Naive thymus-derived CD8-positive, alpha-beta T cell (primary cell): ENCODE measurements at regions not wholly inside any gene's neighbourhood (a gene's known extent, or its start where the extent isn't known, plus 50 kb on each side); places are given as distances from the start of the nearest gene placed in this dataset.

Experiments
- ATAC-seq, 2 donors: fragments of 150-1000 bp; cut with Tn5 transposase in 1 of 2; sonication (Bioruptor Pico), chemical (Tn5 transposase) in 1 of 2; 1 replicate in 1 of 2; 2 replicates in 1 of 2; pipeline ENCODE4 v1.10.0; 2021; ENCODE audit warnings: mild to moderate bottlenecking in 2 of 2, moderate library complexity in 2 of 2
- POLR2A ChIA-PET: fragments of 350-600 bp; sonication (Branson Sonifier 250); formaldehyde crosslinking; loops from one replicate; lab custom pipeline; 2021; ENCODE audit warnings: antibody characterized with exemption; lab: Charles Lee
- DNase-seq, 10 donors: peaks; one replicate each; pipeline versions ENCODE4 v3.0.0 to v3.0.0-alpha.2; 2020 to 2022
- H3K27ac Mint-ChIP-seq, 10 donors: one replicate each; pipeline ENCODE4 v1.8.0; 2020 to 2022; ENCODE audit warnings: mild to moderate bottlenecking in 10 of 10, mixed read lengths in 10 of 10, moderate library complexity in 4 of 10, inconsistent platforms in 1 of 10
- H3K27me3 Mint-ChIP-seq, 5 donors: one replicate each; pipeline ENCODE4 v1.8.0; 2021 to 2022; ENCODE audit warnings: mixed read lengths in 5 of 5
- H3K36me3 Mint-ChIP-seq, 3 donors: one replicate each; pipeline ENCODE4 v1.8.0; 2020 to 2022; ENCODE audit warnings: mixed read lengths in 3 of 3, mild to moderate bottlenecking in 2 of 3, inconsistent platforms in 1 of 3
- H3K4me1 Mint-ChIP-seq, 4 donors: one replicate each; pipeline ENCODE4 v1.8.0; 2021 to 2022; ENCODE audit warnings: mixed read lengths in 4 of 4
- H3K4me3 Mint-ChIP-seq, 10 donors: one replicate each; pipeline ENCODE4 v1.8.0; 2020 to 2022; ENCODE audit warnings: mild to moderate bottlenecking in 10 of 10, mixed read lengths in 10 of 10, moderate library complexity in 6 of 10, inconsistent platforms in 1 of 10
- H3K9me3 Mint-ChIP-seq, 9 donors: one replicate each; pipeline ENCODE4 v1.8.0; 2020 to 2022; ENCODE audit warnings: mixed read lengths in 9 of 9, mild to moderate bottlenecking in 3 of 9, inconsistent platforms in 1 of 9, moderate library complexity in 1 of 9

DNA sequence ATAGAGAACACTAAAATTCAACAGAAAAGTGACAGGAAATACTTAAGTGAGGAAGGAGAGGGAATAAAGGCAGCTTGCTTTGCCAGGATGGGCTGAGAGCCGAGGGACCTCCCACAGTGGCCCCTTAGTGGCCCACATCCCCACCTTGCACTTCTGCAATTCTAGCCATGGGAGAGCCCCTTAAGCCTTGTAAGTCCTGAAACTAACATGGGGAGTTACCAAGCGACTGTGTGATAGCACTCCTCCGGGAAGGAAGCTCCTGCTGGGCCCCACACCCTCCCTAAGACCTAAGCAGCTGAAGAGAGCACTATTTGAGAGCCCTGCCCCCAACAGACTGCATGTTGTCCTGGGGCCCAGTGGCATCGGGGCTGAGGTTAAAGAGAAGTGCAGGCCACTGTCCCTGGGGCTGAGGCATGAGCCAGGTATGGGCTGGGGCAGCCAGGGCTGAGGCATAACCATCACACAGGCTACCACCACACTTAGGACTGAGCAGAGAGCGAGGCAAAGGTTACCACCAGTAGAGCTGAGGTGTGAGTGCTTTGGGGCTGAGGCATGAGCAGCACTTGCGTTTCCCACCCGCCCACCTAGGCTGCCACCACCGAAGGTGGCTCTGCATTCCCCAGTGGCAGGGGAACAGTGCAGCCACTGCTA, 301.8 kb upstream of the TRPC7 start:
- DNase-seq = no peak
- H3K9me3 Mint-ChIP-seq = peaks cover 0 to 8% (median 0%) of the 10 kb centered on the region in 9 donors
- peaks cover 0 to 9% (median 0%) of the 10 kb centered on the region in 5 donors for H3K27me3 Mint-ChIP-seq
- H3K27ac Mint-ChIP-seq = no peak overlapping the region
- no peaks in the 10 kb centered on the region for H3K36me3 Mint-ChIP-seq
- POLR2A ChIA-PET = no interaction called here
- no peak overlapping the region for H3K4me3 Mint-ChIP-seq
- peaks cover 0 to 3% (median 0%) of the 10 kb centered on the region in 4 donors for H3K4me1 Mint-ChIP-seq
- ATAC-seq = no peak

DNA sequence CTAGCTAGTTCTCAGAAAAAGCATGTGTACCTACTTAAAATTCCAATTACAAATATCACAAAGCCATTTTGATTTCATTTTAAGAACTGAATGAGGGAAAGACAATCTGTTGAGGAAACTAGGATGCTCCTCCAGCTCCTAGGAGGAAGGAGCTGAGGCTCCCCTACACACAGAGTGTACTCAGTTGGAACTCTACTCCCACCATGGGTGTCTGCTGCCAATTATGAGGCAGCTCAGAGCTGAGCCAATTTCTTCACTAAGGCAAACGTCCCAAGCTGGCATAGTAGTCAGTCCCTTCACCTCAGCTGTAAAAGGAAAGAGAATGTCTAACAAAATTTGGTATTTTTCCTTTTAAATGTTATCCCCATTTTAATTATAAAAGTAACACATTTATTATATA, 300.0 kb upstream of the TRPC7 start:
- peaks cover 0 to 9% (median 0%) of the 10 kb centered on the region in 5 donors for H3K27me3 Mint-ChIP-seq
- H3K4me1 Mint-ChIP-seq = peaks cover 0 to 3% (median 0%) of the 10 kb centered on the region in 4 donors
- no peaks in the 10 kb centered on the region for H3K36me3 Mint-ChIP-seq
- no peak for DNase-seq
- POLR2A ChIA-PET = no interaction called here
- ATAC-seq = no peak
- peaks cover 0 to 8% (median 0%) of the 10 kb centered on the region in 9 donors for H3K9me3 Mint-ChIP-seq
- H3K4me3 Mint-ChIP-seq = no peak overlapping the region
- no peak overlapping the region for H3K27ac Mint-ChIP-seq

DNA sequence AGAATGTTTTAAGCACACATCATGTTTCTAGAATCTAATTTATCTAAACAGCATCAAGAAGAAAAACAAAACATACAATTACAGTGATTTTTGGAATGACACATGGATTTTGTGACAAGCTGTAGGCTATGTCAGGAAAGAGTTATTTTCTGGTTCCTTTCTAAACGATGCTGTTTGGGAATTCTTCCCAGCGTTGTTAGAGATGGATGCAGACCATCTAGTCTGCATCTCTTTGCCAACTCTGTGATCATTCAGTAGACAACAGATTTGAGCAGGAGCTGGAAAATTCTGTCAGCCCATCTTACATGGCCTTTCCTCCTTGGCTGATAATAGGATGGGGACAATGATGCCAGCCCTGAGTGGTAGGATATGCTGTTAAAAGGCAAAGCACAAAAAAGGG, 295.7 kb upstream of the TRPC7 start:
- no peak overlapping the region for H3K27ac Mint-ChIP-seq
- DNase-seq (no peak), ATAC-seq (no peak)
- H3K4me1 Mint-ChIP-seq = no peaks in the 10 kb centered on the region
- no peaks in the 10 kb centered on the region for H3K36me3 Mint-ChIP-seq
- peaks cover 0 to 5% (median 0%) of the 10 kb centered on the region in 9 donors for H3K9me3 Mint-ChIP-seq
- no peak overlapping the region for H3K4me3 Mint-ChIP-seq
- peaks cover 0 to 6% (median 0%) of the 10 kb centered on the region in 5 donors for H3K27me3 Mint-ChIP-seq
- POLR2A ChIA-PET = no interaction called here

DNA sequence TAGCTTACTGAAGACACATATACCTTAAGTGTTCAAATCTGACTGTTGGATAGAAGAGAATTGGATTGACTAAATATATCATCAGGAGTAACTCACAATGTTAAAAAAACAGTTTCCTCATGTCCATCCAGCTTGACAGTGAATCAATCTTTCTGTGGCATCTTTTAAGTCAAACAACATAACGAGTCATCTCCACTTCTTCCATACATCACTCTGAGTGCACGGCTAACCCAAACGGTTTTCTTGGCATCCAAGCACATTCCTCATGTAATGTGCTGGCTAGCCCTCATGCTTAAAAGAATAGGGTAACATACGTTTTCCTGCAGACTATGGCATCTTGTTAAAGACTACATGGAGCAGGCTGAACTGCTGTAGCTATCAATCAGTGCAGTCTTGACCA, 291.5 kb upstream of the TRPC7 start:
- no peak overlapping the region for H3K4me3 Mint-ChIP-seq
- POLR2A ChIA-PET = no interaction called here
- H3K36me3 Mint-ChIP-seq = no peaks in the 10 kb centered on the region
- H3K27me3 Mint-ChIP-seq = peaks cover 0 to 2% (median 0%) of the 10 kb centered on the region in 5 donors
- peaks cover 0 to 10% (median 4%) of the 10 kb centered on the region in 9 donors for H3K9me3 Mint-ChIP-seq
- no peak overlapping the region for H3K27ac Mint-ChIP-seq
- no peaks in the 10 kb centered on the region for H3K4me1 Mint-ChIP-seq
- ATAC-seq (no peak), DNase-seq (no peak)

DNA sequence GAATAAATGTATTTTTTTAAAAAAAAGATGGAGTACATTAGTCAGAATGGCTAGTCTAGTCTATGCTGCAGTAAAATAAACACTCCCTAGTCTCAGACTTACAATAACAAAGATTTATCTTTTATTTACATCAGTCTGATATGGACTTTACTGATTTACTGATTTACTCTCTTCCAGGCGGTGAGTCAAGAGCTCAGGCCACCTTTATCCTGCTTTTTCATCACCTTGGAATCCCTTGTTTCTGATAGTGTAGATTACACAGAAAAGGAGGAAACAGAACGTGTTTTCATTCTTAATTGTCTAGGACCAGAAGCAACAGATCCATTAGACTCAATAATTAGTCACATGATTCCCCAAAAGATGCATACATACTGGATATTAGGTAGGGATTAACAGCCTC, 290.1 kb upstream of the TRPC7 start:
- H3K9me3 Mint-ChIP-seq = peaks cover 0 to 18% (median 4%) of the 10 kb centered on the region in 9 donors
- H3K36me3 Mint-ChIP-seq = no peaks in the 10 kb centered on the region

DNA sequence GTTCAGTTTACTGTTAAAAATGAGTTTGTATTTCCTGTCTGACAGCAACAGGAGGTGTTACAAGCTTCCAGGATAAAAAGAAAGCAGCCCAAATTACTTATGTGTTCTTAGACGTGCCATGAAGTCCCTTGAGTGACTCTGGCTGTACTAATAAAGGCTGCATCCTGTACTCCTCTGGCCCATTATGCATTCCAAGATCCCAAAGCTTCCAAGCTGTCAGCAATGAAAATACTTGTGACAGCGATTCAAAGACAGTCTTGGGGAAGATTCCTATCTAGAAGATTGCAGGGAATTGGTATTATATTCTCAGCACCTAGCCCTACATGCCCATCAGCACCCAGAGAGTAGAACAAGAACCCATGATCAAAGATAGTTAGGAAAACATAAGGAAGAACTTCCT, 281.6 kb upstream of the TRPC7 start:
- Mint-ChIP-seq H3K27ac (no peak overlapping the region), H3K9me3 (peaks cover 0 to 14% (median 0%) of the 10 kb centered on the region in 9 donors), H3K4me1 (no peaks in the 10 kb centered on the region), H3K36me3 (no peaks in the 10 kb centered on the region), H3K4me3 (no peak overlapping the region), H3K27me3 (no peaks in the 10 kb centered on the region)
- ATAC-seq = no peak
- no peak for DNase-seq
- POLR2A ChIA-PET = no interaction called here

More for the DNA sequence above, 290.1 kb upstream of the TRPC7 start:
- Mint-ChIP-seq H3K4me1 (no peaks in the 10 kb centered on the region), H3K27ac (no peak overlapping the region), H3K27me3 (peaks cover 0 to 2% (median 0%) of the 10 kb centered on the region in 5 donors), H3K4me3 (no peak overlapping the region)
- no peak for DNase-seq
- POLR2A ChIA-PET = no interaction called here
- ATAC-seq = no peak

DNA sequence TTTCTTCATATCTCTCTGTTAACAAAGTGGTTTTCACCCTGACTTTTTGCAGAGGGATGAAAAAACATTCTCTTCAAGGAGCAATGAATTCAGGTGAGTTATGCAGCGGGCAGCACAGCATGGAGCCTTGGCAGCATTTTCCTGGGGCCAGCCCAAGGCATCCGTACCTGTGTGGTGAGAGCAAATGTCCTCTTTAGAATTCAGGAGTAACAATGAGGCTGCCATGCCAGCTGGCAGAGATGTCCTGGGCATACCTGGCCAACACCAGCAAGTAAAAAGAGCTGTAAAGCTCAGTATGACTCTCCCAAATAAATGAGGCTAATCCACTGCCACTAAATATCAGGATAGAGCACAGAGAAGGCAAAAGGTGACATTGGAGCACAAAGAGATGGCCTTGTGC, 277.6 kb upstream of the TRPC7 start:
- POLR2A ChIA-PET = no interaction called here

DNA sequence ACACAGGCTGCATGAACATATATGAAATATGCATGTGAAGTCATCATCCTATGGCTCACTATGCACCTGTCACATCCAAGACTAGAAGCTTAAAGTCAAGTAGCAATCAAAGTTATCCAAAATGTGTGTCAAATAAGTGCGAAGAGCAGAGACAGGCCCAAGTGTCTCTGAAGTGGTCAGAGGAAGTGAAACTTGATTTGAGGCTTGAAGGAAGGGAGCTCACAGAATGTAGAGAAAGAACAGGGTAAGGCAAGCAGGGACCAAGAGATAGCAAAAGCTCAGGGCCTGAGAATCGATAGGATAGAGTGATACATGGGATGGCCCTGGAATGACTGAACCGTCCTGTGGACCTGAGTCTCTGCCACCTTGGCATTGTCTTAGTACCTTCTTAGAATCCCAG, 274.3 kb upstream of the TRPC7 start:
- Mint-ChIP-seq H3K27me3 (peaks cover 0 to 2% (median 0%) of the 10 kb centered on the region in 5 donors), H3K4me3 (no peak overlapping the region)

More for the DNA sequence above, 277.6 kb upstream of the TRPC7 start:
- H3K4me3 Mint-ChIP-seq = no peak overlapping the region
- ATAC-seq = no peak
- no peaks in the 10 kb centered on the region for H3K27me3 Mint-ChIP-seq
- no peak for DNase-seq
- no peak overlapping the region for H3K27ac Mint-ChIP-seq
- no peaks in the 10 kb centered on the region for H3K4me1 Mint-ChIP-seq
- peaks cover 0 to 11% (median 0%) of the 10 kb centered on the region in 9 donors for H3K9me3 Mint-ChIP-seq
- no peaks in the 10 kb centered on the region for H3K36me3 Mint-ChIP-seq

DNA sequence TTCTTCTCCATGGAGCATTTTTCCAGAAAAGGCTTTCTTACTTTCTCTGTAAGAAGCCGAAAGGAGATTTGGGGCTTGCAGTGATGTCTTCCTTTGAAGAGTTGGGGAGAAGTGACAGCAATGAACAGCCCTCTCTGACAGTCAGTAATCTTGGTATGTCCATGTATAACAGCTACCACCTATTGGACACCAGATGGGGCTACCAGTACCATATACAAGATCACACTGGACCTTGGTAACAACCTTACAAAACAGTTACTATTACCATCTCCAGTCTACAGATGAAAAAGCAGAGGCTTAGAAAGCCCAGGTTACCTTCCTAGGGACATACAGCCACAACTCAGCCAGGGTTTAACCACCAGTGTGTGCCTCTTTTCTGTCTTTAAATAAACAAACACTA, 272.7 kb upstream of the TRPC7 start:
- Mint-ChIP-seq H3K4me3 (no peak overlapping the region), H3K9me3 (peaks cover 0 to 11% (median 0%) of the 10 kb centered on the region in 9 donors), H3K27ac (no peak overlapping the region), H3K27me3 (peaks cover 0 to 2% (median 0%) of the 10 kb centered on the region in 5 donors), H3K36me3 (no peaks in the 10 kb centered on the region), H3K4me1 (no peaks in the 10 kb centered on the region)
- no peak for ATAC-seq
- POLR2A ChIA-PET = no interaction called here
- no peak for DNase-seq

More for the DNA sequence above, 274.3 kb upstream of the TRPC7 start:
- Mint-ChIP-seq H3K4me1 (no peaks in the 10 kb centered on the region), H3K27ac (no peak overlapping the region), H3K36me3 (no peaks in the 10 kb centered on the region), H3K9me3 (peaks cover 0 to 11% (median 0%) of the 10 kb centered on the region in 9 donors)
- no peak for ATAC-seq
- POLR2A ChIA-PET = no interaction called here
- no peak for DNase-seq

DNA sequence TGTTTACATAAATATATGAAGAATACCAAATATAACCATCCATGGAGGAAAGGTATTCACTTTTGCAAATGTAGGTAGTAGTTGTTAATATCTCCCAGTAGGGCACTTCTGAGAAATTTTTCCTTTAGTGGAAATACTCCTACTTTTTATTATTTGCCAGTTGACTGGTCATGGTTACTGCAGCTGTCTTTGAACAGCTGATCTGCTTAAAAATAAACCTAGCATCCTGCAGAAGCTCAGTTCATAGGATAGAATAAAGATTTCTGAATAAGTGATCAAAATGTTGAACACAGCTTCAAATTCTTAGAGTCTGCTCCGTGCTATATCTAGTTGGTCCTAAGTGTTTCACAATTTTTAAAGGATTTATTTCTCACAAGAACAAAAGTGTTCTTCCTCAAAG, 270.7 kb upstream of the TRPC7 start:
- DNase-seq (no peak), ATAC-seq (no peak)
- Mint-ChIP-seq H3K27ac (no peak overlapping the region), H3K36me3 (no peaks in the 10 kb centered on the region), H3K4me1 (no peaks in the 10 kb centered on the region), H3K4me3 (no peak overlapping the region), H3K9me3 (peaks cover 0 to 11% (median 0%) of the 10 kb centered on the region in 9 donors), H3K27me3 (peaks cover 0 to 2% (median 0%) of the 10 kb centered on the region in 5 donors)
- POLR2A ChIA-PET = no interaction called here

DNA sequence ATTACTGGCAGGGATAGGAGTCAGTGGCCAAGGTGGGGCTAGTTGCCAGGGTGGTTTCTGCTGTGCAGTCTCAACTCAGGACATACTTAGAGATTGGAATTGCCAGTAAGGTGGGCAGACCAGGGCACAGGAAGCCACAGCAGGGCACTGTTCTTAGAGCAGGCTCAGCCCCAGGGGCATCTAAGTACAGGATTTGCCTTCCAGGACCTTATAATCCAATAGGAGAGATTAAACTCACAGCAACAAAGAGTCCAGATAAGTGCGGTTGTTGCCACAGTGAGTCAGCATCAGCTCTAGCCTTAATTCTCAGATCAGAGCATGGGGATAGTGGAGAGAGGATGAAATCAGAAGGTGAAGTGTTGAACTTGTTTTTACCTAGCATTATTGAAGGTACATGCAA, 265.8 kb upstream of the TRPC7 start:
- Mint-ChIP-seq H3K27ac (no peak overlapping the region), H3K4me3 (no peak overlapping the region), H3K4me1 (no peaks in the 10 kb centered on the region), H3K27me3 (no peaks in the 10 kb centered on the region), H3K36me3 (no peaks in the 10 kb centered on the region), H3K9me3 (peaks cover 0 to 5% (median 0%) of the 10 kb centered on the region in 9 donors)
- DNase-seq (no peak), ATAC-seq (no peak)
- POLR2A ChIA-PET = no interaction called here

DNA sequence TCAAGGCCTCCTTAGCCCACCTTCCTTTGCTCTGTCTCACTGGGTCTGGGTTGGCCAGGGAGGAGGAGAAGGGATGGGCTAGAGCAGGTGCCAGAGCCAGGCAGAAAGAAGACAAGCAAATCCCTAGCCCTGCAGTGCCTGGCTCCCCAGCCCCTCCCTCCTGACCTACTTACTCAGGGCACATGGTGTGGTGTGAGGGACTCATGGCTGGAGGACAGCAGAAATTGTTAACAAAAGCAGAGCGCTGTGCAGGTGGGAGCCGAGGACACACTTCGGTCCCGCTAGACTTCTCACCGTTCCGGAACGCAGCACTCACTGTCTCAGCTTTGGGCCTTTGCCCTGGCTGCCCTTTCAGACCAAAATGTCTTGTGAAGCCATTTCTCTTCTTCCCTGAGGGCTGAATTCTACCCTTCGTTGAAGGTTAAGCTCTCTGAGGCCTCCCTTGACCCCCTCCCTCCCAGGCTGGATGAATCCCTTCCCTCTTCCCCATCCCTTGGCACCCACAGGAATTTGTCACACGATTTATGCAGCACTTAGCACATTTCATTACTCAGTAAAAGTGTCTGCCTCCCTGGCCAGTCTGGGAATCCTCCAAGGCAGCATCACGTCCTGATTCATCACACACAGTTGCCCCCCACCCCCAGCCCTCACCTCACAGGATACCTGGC, 263.9 kb upstream of the TRPC7 start:
- Mint-ChIP-seq H3K4me3 (no peak overlapping the region), H3K4me1 (no peaks in the 10 kb centered on the region), H3K27ac (no peak overlapping the region), H3K27me3 (no peaks in the 10 kb centered on the region), H3K36me3 (no peaks in the 10 kb centered on the region), H3K9me3 (peaks cover 0 to 5% (median 0%) of the 10 kb centered on the region in 9 donors)
- DNase-seq (no peak), ATAC-seq (no peak)
- POLR2A ChIA-PET = no interaction called here

DNA sequence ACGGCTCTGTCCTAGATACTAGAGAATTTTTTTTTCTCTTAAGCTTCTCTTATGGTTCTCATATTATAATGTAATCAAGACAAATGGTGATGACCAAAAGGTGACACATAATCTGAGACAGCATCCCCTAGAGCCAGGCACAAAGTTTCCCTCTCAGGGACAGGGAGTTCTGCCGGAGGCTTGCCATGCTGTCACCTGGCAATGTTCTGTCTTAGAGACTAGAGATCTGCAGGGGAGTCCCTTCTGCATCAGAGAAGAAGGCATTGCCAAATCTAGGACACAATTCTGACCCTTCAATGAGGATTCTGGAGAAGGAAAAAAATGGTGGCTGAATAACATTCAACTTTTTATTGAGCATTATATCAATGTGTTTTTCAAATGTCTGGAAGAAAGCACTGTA, 261.2 kb upstream of the TRPC7 start:
- ATAC-seq = no peak

More for the DNA sequence above, 261.2 kb upstream of the TRPC7 start:
- no peaks in the 10 kb centered on the region for H3K4me1 Mint-ChIP-seq
- peaks cover 0 to 5% (median 0%) of the 10 kb centered on the region in 9 donors for H3K9me3 Mint-ChIP-seq
- POLR2A ChIA-PET = no interaction called here
- no peak overlapping the region for H3K27ac Mint-ChIP-seq
- no peak overlapping the region for H3K4me3 Mint-ChIP-seq
- H3K27me3 Mint-ChIP-seq = no peaks in the 10 kb centered on the region
- DNase-seq = no peak
- H3K36me3 Mint-ChIP-seq = no peaks in the 10 kb centered on the region
